ENCODE measurements at regions not wholly inside any gene's neighbourhood (a gene's known extent, or its start where the extent isn't known, plus 50 kb on each side); places are given as distances from the start of the nearest gene placed in this dataset.

GRCh38 chr14:89707086-89707485 is 247.4 kb downstream of the EFCAB11 start:
- Histone ChIP-seq H3K27me3 (no peaks in the 10 kb centered on the region), H3K9me3 (no peaks in the 10 kb centered on the region), H3K36me3 (no peaks in the 10 kb centered on the region), H3K27ac (replicated peaks in 1 of 4) (no peak overlapping the region), H3K4me3 (no peak overlapping the region), H3K4me1 (peaks cover 6 to 11% (median 9%) of the 10 kb centered on the region in 4 donors)
- 93% methylated on average over 2 of the region's 2 CpGs for WGBS
- no peak for DNase-seq (ENCODE audit: extremely low spot score)
- intact Hi-C loops (cut with DNase I), result loop anchor here (10.0 kb wide), 1 partner anchor 108 kb away; no protein-coding TSS in a partner anchor
- TF ChIP-seq EP300 (IDR thresholded peaks at IDR 0.05) (no peak), POLR2AphosphoS5 (IDR thresholded peaks at IDR 0.05) (no peak), CTCF (IDR thresholded peaks at IDR 0.05) (no peak), POLR2A (IDR thresholded peaks at IDR 0.05; ENCODE audit: low read depth) (no peak)

GRCh38 chr14:89702876-89703200 is 251.7 kb downstream of the EFCAB11 start:
- Histone ChIP-seq H3K36me3 (no peaks in the 10 kb centered on the region), H3K4me1 (peaks cover 17 to 32% (median 20%) of the 10 kb centered on the region in 4 donors), H3K27me3 (no peaks in the 10 kb centered on the region), H3K9me3 (no peaks in the 10 kb centered on the region), H3K27ac (replicated peaks in 1 of 4) (peak overlapping the region in 3 of 4 donors; percentile 74 to 85 (median 82)), H3K4me3 (no peak overlapping the region)
- intact Hi-C loops (cut with DNase I), result loop anchor here (5.0 to 10.0 kb wide), 2 partner anchors 112 to 209 kb away; no protein-coding TSS in a partner anchor
- 89% methylated on average over 2 of the region's 2 CpGs for WGBS
- DNase-seq (ENCODE audit: extremely low spot score), result no peak
- TF ChIP-seq POLR2A (IDR thresholded peaks at IDR 0.05; ENCODE audit: low read depth), result no peak
- no peak for TF ChIP-seq EP300 (IDR thresholded peaks at IDR 0.05)
- TF ChIP-seq POLR2AphosphoS5 (IDR thresholded peaks at IDR 0.05), result no peak
- no peak for TF ChIP-seq CTCF (IDR thresholded peaks at IDR 0.05)

- 28% methylated on average over 6 of the region's 6 CpGs for WGBS
- intact Hi-C loops (cut with DNase I), result loop anchor here (5.0 to 10.0 kb wide), 2 partner anchors 113 to 210 kb away; no protein-coding TSS in a partner anchor
- peaks cover 17 to 32% (median 20%) of the 10 kb centered on the region in 4 donors for H3K4me1 ChIP-seq
- H3K36me3 ChIP-seq, result no peaks in the 10 kb centered on the region
- no peaks in the 10 kb centered on the region for H3K9me3 ChIP-seq
- H3K27me3 ChIP-seq, result no peaks in the 10 kb centered on the region
- no peak for TF ChIP-seq CTCF (IDR thresholded peaks at IDR 0.05)
- no peak for TF ChIP-seq POLR2A (IDR thresholded peaks at IDR 0.05; ENCODE audit: low read depth)
- no peak for TF ChIP-seq EP300 (IDR thresholded peaks at IDR 0.05)
- peak in 1 of 2 donors; percentile 16 for TF ChIP-seq POLR2AphosphoS5 (IDR thresholded peaks at IDR 0.05)
- peak overlapping the region; percentile 74 to 85 (median 82) for H3K27ac ChIP-seq (replicated peaks in 1 of 4)
- peak overlapping the region; percentile 52 to 65 (median 62) for H3K4me3 ChIP-seq
- peak; percentile 92 for DNase-seq (ENCODE audit: extremely low spot score)
These were observed 252.3 kb downstream of the EFCAB11 start for GRCh38 chr14:89702073-89702875.

GRCh38 chr14:89701211-89702043 is 253.1 kb downstream of the EFCAB11 start:
- H3K4me3 ChIP-seq, result peak overlapping the region; percentile 52 to 65 (median 62)
- TF ChIP-seq POLR2AphosphoS5 (IDR thresholded peaks at IDR 0.05), result peak; percentile 30 to 61
- no peak for TF ChIP-seq CTCF (IDR thresholded peaks at IDR 0.05)
- no peak for TF ChIP-seq POLR2A (IDR thresholded peaks at IDR 0.05; ENCODE audit: low read depth)
- TF ChIP-seq EP300 (IDR thresholded peaks at IDR 0.05), result peak; percentile 17
- peak; percentile 92 for DNase-seq (ENCODE audit: extremely low spot score)
- H3K4me1 ChIP-seq, result peaks cover 17 to 32% (median 20%) of the 10 kb centered on the region in 4 donors
- no peaks in the 10 kb centered on the region for H3K9me3 ChIP-seq
- intact Hi-C loops (cut with DNase I), result loop anchor here (5.0 to 10.0 kb wide), 2 partner anchors 113 to 211 kb away; no protein-coding TSS in a partner anchor
- no peaks in the 10 kb centered on the region for H3K27me3 ChIP-seq
- H3K36me3 ChIP-seq, result no peaks in the 10 kb centered on the region
- WGBS, result 11% methylated on average over 35 of the region's 81 CpGs
- H3K27ac ChIP-seq (replicated peaks in 1 of 4), result peak overlapping the region; percentile 74 to 85 (median 82)

Data from esophagus muscularis mucosa (tissue), 4 donors.